Neural cell (in vitro differentiated cells): ENCODE measurements at regions not wholly inside any gene's neighbourhood (a gene's known extent, or its start where the extent isn't known, plus 50 kb on each side); places are given as distances from the start of the nearest gene placed in this dataset.

Experiments used
- H2AFZ ChIP-seq: fragments of 200-600, 300-800 bp; sonication (generic), shearing (Covaris generic); 2 replicates; pipeline ENCODE4 v1.6.0; 2014; ENCODE audit warnings: low read depth, mild to moderate bottlenecking, antibody characterized with exemption, low read length, moderate library complexity
- H3F3A ChIP-seq: fragments of 200-600 bp; shearing (Covaris generic); 2 replicates; pipeline ENCODE4 v1.6.1; 2016; ENCODE audit warnings: mild to moderate bottlenecking, moderate library complexity, mixed read lengths, antibody characterized with exemption, low read length; ENCODE audit not compliant: insufficient read depth, poor library complexity, severe bottlenecking
- H3K27ac ChIP-seq: fragments of 200-600, 300-800 bp; sonication (generic), shearing (Covaris generic); 2 replicates; pipeline ENCODE4 v1.5.1; 2014; ENCODE audit warnings: mild to moderate bottlenecking, low read length, moderate library complexity
- H3K27me3 ChIP-seq: fragments of 300-800, 200-600 bp; sonication (generic), shearing (Covaris generic); 2 replicates; pipeline ENCODE4 v1.6.0; 2014; ENCODE audit warnings: mild to moderate bottlenecking, low read depth, low read length, moderate library complexity; ENCODE audit not compliant: insufficient read depth
- H3K36me3 ChIP-seq: fragments of 300-800, 200-600 bp; sonication (generic), shearing (Covaris generic); 2 replicates; pipeline ENCODE4 v1.5.1; 2014; ENCODE audit warnings: mild to moderate bottlenecking, antibody characterized with exemption, low read length, moderate library complexity; ENCODE audit not compliant: insufficient read depth
- H3K4me2 ChIP-seq: fragments of 300-800, 200-600 bp; sonication (generic), shearing (Covaris generic); 2 replicates; pipeline ENCODE4 v1.6.0; 2014; ENCODE audit warnings: mild to moderate bottlenecking, low read length
- H3K4me3 ChIP-seq: fragments of 300-800, 200-600 bp; sonication (generic), shearing (Covaris generic); 2 replicates; pipeline ENCODE4 v1.5.1; 2014; ENCODE audit warnings: mild to moderate bottlenecking, low read length, moderate library complexity
- H3K79me2 ChIP-seq: fragments of 200-600 bp; shearing (Covaris generic); replicated peaks from 2 replicates; pipeline ENCODE4 v1.6.0; 2014; ENCODE audit warnings: mild to moderate bottlenecking, low read length, moderate library complexity; ENCODE audit not compliant: insufficient read depth
- H3K9ac ChIP-seq: fragments of 300-800, 200-600 bp; sonication (generic), shearing (Covaris generic); 2 replicates; pipeline ENCODE4 v1.6.1; 2016; ENCODE audit warnings: mild to moderate bottlenecking, low read length, mixed read lengths
- H3K9me2 ChIP-seq: fragments of 200-600 bp; shearing (Covaris generic); 2 replicates; pipeline ENCODE4 v1.6.1; 2016; ENCODE audit warnings: mild to moderate bottlenecking, low read length, mixed read lengths; ENCODE audit not compliant: insufficient read depth
- H3K9me3 ChIP-seq: fragments of 200-600, 300-800 bp; sonication (generic), shearing (Covaris generic); 2 replicates; pipeline ENCODE4 v1.6.1; 2016; ENCODE audit warnings: mild to moderate bottlenecking, mixed run types, low read length, moderate library complexity, mixed read lengths
- H4K20me1 ChIP-seq: fragments of 200-600 bp; shearing (Covaris generic); 2 replicates; pipeline ENCODE4 v1.6.1; 2016; ENCODE audit warnings: mild to moderate bottlenecking, mixed run types; ENCODE audit not compliant: insufficient read depth
- CTCF ChIP-seq: fragments of 450-650 bp; IDR thresholded peaks from 2 replicates; pipeline ENCODE4 v1.5.1; 2014; ENCODE audit warnings: antibody characterized with exemption, mild to moderate bottlenecking, moderate library complexity; ENCODE audit not compliant: poor library complexity, severe bottlenecking
- EP300 ChIP-seq: fragments of 450-650 bp; conservative IDR thresholded peaks from 2 replicates; pipeline ENCODE4 v1.6.1; 2014; ENCODE audit warnings: antibody characterized with exemption, mild to moderate bottlenecking, moderate library complexity; ENCODE audit not compliant: poor library complexity, severe bottlenecking
- EZH2 ChIP-seq: fragments of 200-600, 300-800 bp; shearing (Covaris generic), sonication (generic); IDR thresholded peaks from 2 replicates; pipeline ENCODE4 v1.6.1; 2014; ENCODE audit warnings: antibody characterized with exemption, low read length, borderline replicate concordance, mild to moderate bottlenecking; ENCODE audit not compliant: insufficient read depth, poor library complexity, severe bottlenecking
- MXI1 ChIP-seq: fragments of 450-650 bp; conservative IDR thresholded peaks from 2 replicates; pipeline ENCODE4 v1.6.1; 2014; ENCODE audit warnings: antibody characterized with exemption, mild to moderate bottlenecking; ENCODE audit not compliant: poor library complexity, severe bottlenecking
- POLR2AphosphoS5 ChIP-seq: IDR thresholded peaks from 2 replicates; pipeline ENCODE4 v1.6.1; 2012
- RAD21 ChIP-seq: fragments of 450-650 bp; conservative IDR thresholded peaks from 2 replicates; pipeline ENCODE4 v1.6.1; 2014; ENCODE audit warnings: antibody characterized with exemption, mild to moderate bottlenecking, moderate library complexity
- REST ChIP-seq: IDR thresholded peaks from 2 replicates; pipeline ENCODE4 v1.6.1; 2012; ENCODE audit warnings: borderline replicate concordance
- SMC3 ChIP-seq: fragments of 450-650 bp; conservative IDR thresholded peaks from 2 replicates; pipeline ENCODE4 v1.6.1; 2014; ENCODE audit warnings: antibody characterized with exemption, mild to moderate bottlenecking, moderate library complexity; ENCODE audit not compliant: poor library complexity
- TAF1 ChIP-seq: IDR thresholded peaks from 2 replicates; pipeline ENCODE4 v1.6.1; 2012; ENCODE audit warnings: low read depth

- Histone ChIP-seq H3K27me3 (no peaks in the 10 kb centered on the region), H3F3A (no peaks in the 10 kb centered on the region), H3K27ac (no peak overlapping the region), H3K9ac (no peak overlapping the region), H3K4me2 (no peak overlapping the region), H2AFZ (no peak overlapping the region), H3K79me2 (no peaks in the 10 kb centered on the region), H3K9me3 (no peaks in the 10 kb centered on the region), H4K20me1 (no peaks in the 10 kb centered on the region), H3K4me3 (no peak overlapping the region), H3K9me2 (no peaks in the 10 kb centered on the region), H3K36me3 (no peaks in the 10 kb centered on the region)
- TF ChIP-seq POLR2AphosphoS5 (no peak), CTCF (no peak), RAD21 (no peak), EZH2 (no peak), TAF1 (no peak), REST (no peak), SMC3 (no peak), EP300 (no peak), MXI1 (no peak)
These were observed 230.3 kb downstream of the LTN1 start for GRCh38 chr21:28762357-28762735.

- TF ChIP-seq POLR2AphosphoS5 (no peak), CTCF (no peak), REST (no peak), TAF1 (no peak), EP300 (no peak), SMC3 (no peak), RAD21 (no peak), EZH2 (no peak), MXI1 (no peak)
- Histone ChIP-seq H3K79me2 (no peaks in the 10 kb centered on the region), H3K9me2 (no peaks in the 10 kb centered on the region), H3K4me2 (no peak overlapping the region), H3K27me3 (no peaks in the 10 kb centered on the region), H3K9me3 (no peaks in the 10 kb centered on the region), H3K4me3 (no peak overlapping the region), H2AFZ (no peak overlapping the region), H4K20me1 (no peaks in the 10 kb centered on the region), H3K27ac (no peak overlapping the region), H3K36me3 (no peaks in the 10 kb centered on the region), H3F3A (no peaks in the 10 kb centered on the region), H3K9ac (no peak overlapping the region)
These were observed 230.9 kb downstream of the LTN1 start for GRCh38 chr21:28761674-28762356.
